ENCODE measurements at regions not wholly inside any gene's neighbourhood (a gene's known extent, or its start where the extent isn't known, plus 50 kb on each side); places are given as distances from the start of the nearest gene placed in this dataset.

GRCh38 chr3:30354513-30354912, 251.9 kb upstream of the TGFBR2 start:
- TF ChIP-seq POLR2AphosphoS5 (IDR thresholded peaks at IDR 0.05) (no peak), CTCF (IDR thresholded peaks at IDR 0.05; ENCODE audit: poor library complexity, severe bottlenecking) (no peak), REST (IDR thresholded peaks at IDR 0.05; ENCODE audit: borderline replicate concordance) (no peak), EZH2 (IDR thresholded peaks at IDR 0.05; ENCODE audit: borderline replicate concordance, insufficient read depth, low read length, poor library complexity, severe bottlenecking) (no peak)

Measured in neural cell (in vitro differentiated cells).